Endothelial cell (in vitro differentiated cells): ENCODE measurements at regions not wholly inside any gene's neighbourhood (a gene's known extent, or its start where the extent isn't known, plus 50 kb on each side); places are given as distances from the start of the nearest gene placed in this dataset.

Experiments
- DNase-seq: peaks from one replicate; pipeline ENCODE4 v3.0.0; 2021; ENCODE audit warnings: low spot score
- H3K27ac Mint-ChIP-seq: one replicate; pipeline ENCODE4 v1.8.0; 2021; ENCODE audit warnings: mixed read lengths, inconsistent platforms; ENCODE audit not compliant: unreplicated experiment
- H3K27me3 Mint-ChIP-seq: one replicate; pipeline ENCODE4 v1.8.0; 2021; ENCODE audit warnings: mild to moderate bottlenecking, moderate library complexity, mixed read lengths, inconsistent platforms; ENCODE audit not compliant: unreplicated experiment
- H3K36me3 Mint-ChIP-seq: one replicate; pipeline ENCODE4 v1.8.0; 2021; ENCODE audit warnings: mild to moderate bottlenecking, low read depth, mixed read lengths, inconsistent platforms; ENCODE audit not compliant: unreplicated experiment
- H3K4me1 Mint-ChIP-seq: one replicate; pipeline ENCODE4 v1.8.0; 2021; ENCODE audit warnings: mild to moderate bottlenecking, mixed read lengths, inconsistent platforms; ENCODE audit not compliant: unreplicated experiment
- H3K4me3 Mint-ChIP-seq: one replicate; pipeline ENCODE4 v1.8.0; 2021; ENCODE audit warnings: mild to moderate bottlenecking, mixed read lengths, inconsistent platforms; ENCODE audit not compliant: unreplicated experiment
- H3K9me3 Mint-ChIP-seq: one replicate; pipeline ENCODE4 v1.8.0; 2021; ENCODE audit warnings: mixed read lengths, inconsistent platforms; ENCODE audit not compliant: unreplicated experiment
- TF ChIP-seq, protein P1 (sequence below): fragments of 200-600 bp; sonication (generic); IDR thresholded peaks from one replicate; pipeline ENCODE4 v1.5.0; 2021; ENCODE audit warnings: antibody characterized with exemption; ENCODE audit not compliant: unreplicated experiment

DNA sequence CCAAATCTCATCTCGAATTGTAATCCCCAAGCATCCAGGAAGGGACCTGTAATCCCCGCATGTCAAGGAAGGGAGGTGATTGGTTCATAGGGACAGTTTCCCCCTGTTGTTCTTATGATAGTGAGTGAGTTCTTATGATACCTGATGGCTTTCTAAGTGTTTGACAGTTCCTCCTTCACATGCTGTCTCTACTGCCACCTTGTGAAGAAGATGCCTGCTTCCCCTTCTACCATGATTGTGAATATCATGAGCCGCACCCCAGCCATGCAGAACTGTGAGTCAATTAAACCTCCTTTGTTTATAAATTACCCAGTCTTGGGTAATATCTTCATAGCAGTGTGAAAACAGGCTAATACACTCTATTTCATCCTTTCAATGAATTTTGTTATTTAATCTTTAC is 446.7 kb downstream of the RNF144A start:
- DNase-seq, result no peak
- Mint-ChIP-seq H3K27ac (no peak overlapping the region), H3K27me3 (no peaks in the 10 kb centered on the region), H3K4me3 (no peak overlapping the region), H3K9me3 (no peaks in the 10 kb centered on the region), H3K4me1 (no peaks in the 10 kb centered on the region), H3K36me3 (peaks cover 2% of the 10 kb centered on the region)
- TF ChIP-seq, protein P1, sequence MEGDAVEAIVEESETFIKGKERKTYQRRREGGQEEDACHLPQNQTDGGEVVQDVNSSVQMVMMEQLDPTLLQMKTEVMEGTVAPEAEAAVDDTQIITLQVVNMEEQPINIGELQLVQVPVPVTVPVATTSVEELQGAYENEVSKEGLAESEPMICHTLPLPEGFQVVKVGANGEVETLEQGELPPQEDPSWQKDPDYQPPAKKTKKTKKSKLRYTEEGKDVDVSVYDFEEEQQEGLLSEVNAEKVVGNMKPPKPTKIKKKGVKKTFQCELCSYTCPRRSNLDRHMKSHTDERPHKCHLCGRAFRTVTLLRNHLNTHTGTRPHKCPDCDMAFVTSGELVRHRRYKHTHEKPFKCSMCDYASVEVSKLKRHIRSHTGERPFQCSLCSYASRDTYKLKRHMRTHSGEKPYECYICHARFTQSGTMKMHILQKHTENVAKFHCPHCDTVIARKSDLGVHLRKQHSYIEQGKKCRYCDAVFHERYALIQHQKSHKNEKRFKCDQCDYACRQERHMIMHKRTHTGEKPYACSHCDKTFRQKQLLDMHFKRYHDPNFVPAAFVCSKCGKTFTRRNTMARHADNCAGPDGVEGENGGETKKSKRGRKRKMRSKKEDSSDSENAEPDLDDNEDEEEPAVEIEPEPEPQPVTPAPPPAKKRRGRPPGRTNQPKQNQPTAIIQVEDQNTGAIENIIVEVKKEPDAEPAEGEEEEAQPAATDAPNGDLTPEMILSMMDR, result no peak

DNA sequence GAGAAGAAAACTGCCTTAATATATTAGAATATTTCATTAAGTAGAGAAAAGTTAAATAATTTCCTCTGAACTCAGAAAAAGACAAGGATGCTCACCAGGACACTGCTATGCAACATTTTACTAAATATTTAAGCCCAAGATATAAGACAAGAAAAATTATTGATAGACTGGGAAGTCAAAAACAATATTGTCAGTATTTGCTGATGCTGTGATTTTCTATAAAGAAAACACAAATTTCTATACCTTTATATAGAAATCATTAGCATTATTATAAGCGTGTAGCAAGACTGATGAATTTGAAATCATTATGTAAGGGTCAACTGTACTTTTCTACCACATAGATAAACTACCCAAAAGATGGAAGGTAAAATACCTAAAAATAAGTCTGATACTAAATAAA is 451.0 kb downstream of the RNF144A start:
- H3K27me3 Mint-ChIP-seq, result peaks cover 6% of the 10 kb centered on the region
- H3K9me3 Mint-ChIP-seq, result no peaks in the 10 kb centered on the region
- DNase-seq, result no peak
- no peak overlapping the region for H3K4me3 Mint-ChIP-seq
- peaks cover 9% of the 10 kb centered on the region for H3K36me3 Mint-ChIP-seq
- H3K27ac Mint-ChIP-seq, result no peak overlapping the region
- TF ChIP-seq, protein P1, result no peak
- no peaks in the 10 kb centered on the region for H3K4me1 Mint-ChIP-seq

DNA sequence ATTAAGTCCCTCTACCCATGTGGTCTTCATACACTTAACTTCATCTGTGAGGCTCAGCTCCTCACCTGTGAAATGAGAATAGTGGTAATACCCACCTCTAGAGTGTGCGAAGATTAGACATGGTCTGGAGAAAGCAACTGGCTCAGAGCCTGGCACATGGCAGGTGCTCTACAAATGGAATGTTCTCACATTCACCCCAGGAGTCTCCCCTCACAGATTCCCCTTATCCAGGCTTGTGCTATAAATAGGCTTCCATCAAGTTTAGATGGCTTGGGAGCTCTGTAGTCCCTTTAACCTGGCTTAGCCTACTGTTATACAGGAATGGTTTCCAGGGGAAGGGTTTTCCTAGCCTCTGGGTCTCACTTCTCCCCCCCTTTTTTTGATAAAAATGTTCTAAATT is 455.9 kb downstream of the RNF144A start:
- H3K4me1 Mint-ChIP-seq, result peaks cover 3% of the 10 kb centered on the region
- TF ChIP-seq, protein P1, result no peak
- H3K27ac Mint-ChIP-seq, result no peak overlapping the region
- H3K36me3 Mint-ChIP-seq, result peaks cover 9% of the 10 kb centered on the region
- no peak for DNase-seq
- H3K4me3 Mint-ChIP-seq, result no peak overlapping the region
- H3K27me3 Mint-ChIP-seq, result peaks cover 6% of the 10 kb centered on the region
- no peaks in the 10 kb centered on the region for H3K9me3 Mint-ChIP-seq

DNA sequence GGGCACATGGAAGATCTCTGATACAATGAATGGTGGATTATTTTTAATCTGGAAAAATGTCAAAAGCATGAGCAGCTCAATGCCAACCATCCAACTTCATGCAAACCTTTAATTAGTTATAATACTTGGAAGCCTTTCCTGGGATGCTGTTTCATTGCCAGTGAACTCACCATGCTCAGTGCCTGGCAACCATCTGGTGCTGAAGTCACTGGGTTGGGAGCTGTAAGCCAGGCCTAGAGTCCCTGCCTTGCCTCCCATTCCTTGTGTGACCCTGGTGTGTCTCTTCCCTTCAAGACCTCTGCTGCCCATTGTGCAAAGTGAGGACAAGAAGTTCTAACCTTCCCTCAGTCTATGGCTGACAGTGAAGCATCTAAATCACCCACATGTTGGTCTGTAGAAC is 458.7 kb downstream of the RNF144A start:
- Mint-ChIP-seq H3K9me3 (no peaks in the 10 kb centered on the region), H3K27me3 (peaks cover 2% of the 10 kb centered on the region), H3K4me1 (peaks cover 9% of the 10 kb centered on the region), H3K27ac (no peak overlapping the region), H3K4me3 (no peak overlapping the region), H3K36me3 (no peaks in the 10 kb centered on the region)
- DNase-seq, result no peak
- TF ChIP-seq, protein P1, result no peak

DNA sequence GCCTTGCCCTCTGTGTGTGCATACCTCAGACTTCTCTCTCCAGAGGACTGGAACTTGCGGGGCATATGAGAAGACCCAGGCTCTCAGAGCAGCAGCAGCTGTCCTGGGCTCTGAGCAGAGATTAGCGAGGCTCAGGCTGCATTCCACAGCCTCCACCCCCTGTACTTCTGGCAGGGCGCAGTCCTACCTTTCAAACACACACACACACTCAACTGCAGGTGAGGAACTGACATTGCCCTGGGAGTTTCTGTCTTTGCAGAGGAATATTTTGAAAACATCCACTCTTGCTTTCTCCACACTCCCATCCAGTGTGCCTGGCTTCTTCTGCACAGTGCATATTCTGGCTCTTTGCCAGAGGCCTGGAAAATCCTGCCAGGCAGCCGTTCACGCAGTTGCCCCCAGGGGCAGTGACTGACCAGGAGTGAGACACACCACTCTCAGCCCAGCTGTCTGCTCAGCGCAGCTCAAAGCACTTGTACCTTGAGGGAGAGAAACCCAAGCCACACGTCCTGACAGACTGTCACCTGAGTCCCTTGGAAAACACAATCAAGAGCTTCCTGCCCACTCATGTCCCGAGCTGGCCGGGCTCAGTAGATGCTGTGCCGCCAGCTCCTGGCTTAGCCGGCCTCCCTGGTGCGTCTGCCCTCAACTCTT is 460.8 kb downstream of the RNF144A start:
- Mint-ChIP-seq H3K27ac (peak overlapping the region; percentile 71), H3K9me3 (no peaks in the 10 kb centered on the region), H3K36me3 (no peaks in the 10 kb centered on the region), H3K4me1 (peaks cover 9% of the 10 kb centered on the region), H3K27me3 (no peaks in the 10 kb centered on the region), H3K4me3 (no peak overlapping the region)
- TF ChIP-seq, protein P1, result no peak
- DNase-seq, result peak; percentile 29
